Stomach (tissue), 4 donors: ENCODE measurements at regions not wholly inside any gene's neighbourhood (a gene's known extent, or its start where the extent isn't known, plus 50 kb on each side); places are given as distances from the start of the nearest gene placed in this dataset.

Source experiments
- CTCF ChIP-seq, 7 experiments: fragments of 450-650 bp in 4 of 7; fragments of 200-600 bp in 3 of 7; sonication (generic) in 3 of 7; IDR thresholded peaks; one replicate each; pipeline ENCODE4 v1.5.1; 2016 to 2019; ENCODE audit warnings: antibody characterized with exemption in 7 of 7, control low read depth in 2 of 7, mild to moderate bottlenecking in 1 of 7
- POLR2A ChIP-seq, 4 donors: fragments of 450-650 bp; IDR thresholded peaks; one replicate each; pipeline ENCODE4 v1.6.1; 2016; ENCODE audit warnings: antibody characterized with exemption in 4 of 4, control low read depth in 2 of 4, mild to moderate bottlenecking in 1 of 4, moderate library complexity in 1 of 4
- POLR2AphosphoS5 ChIP-seq, 3 donors: sonication (generic); formaldehyde crosslinking; IDR thresholded peaks; one replicate each; pipeline ENCODE4 v1.6.1; 2016; ENCODE audit warnings: antibody characterized with exemption in 3 of 3

- TF ChIP-seq CTCF (IDR thresholded peaks at IDR 0.05) (no peak), POLR2A (IDR thresholded peaks at IDR 0.05) (no peak), POLR2AphosphoS5 (IDR thresholded peaks at IDR 0.05) (no peak)
Measured at GRCh38 chr2:2540406-2540805, 209.3 kb upstream of the MYT1L start.
